Mesenchymal stem cell (in vitro differentiated cells and primary cell): ENCODE measurements at regions not wholly inside any gene's neighbourhood (a gene's known extent, or its start where the extent isn't known, plus 50 kb on each side); places are given as distances from the start of the nearest gene placed in this dataset.

Experiments
- DNase-seq: peaks from one replicate; pipeline ENCODE4 v3.0.0-alpha.2; 2013
- H2AFZ ChIP-seq: one replicate; pipeline ENCODE4 v1.6.1; 2013; ENCODE audit warnings: low read depth, mild to moderate bottlenecking, control low read depth, inconsistent platforms, low read length, moderate library complexity
- H2AK5ac ChIP-seq: 2 replicates; pipeline ENCODE4 v1.6.1; 2013; ENCODE audit warnings: low read length, moderate library complexity, mild to moderate bottlenecking, inconsistent platforms; ENCODE audit not compliant: severe bottlenecking
- H2BK120ac ChIP-seq: one replicate; pipeline ENCODE4 v1.6.1; 2013; ENCODE audit warnings: low read depth, mild to moderate bottlenecking, inconsistent platforms, low read length, moderate library complexity
- H2BK12ac ChIP-seq, 2 experiments: one replicate each; pipeline ENCODE4 v1.6.1; 2013; ENCODE audit warnings: inconsistent platforms in 2 of 2, low read length in 2 of 2, mild to moderate bottlenecking in 2 of 2, moderate library complexity in 2 of 2, control low read depth in 1 of 2
- H2BK15ac ChIP-seq: one replicate; pipeline ENCODE4 v1.6.1; 2013; ENCODE audit warnings: mild to moderate bottlenecking, low read depth, inconsistent platforms; ENCODE audit not compliant: poor library complexity, severe bottlenecking
- H2BK5ac ChIP-seq: 2 replicates; pipeline ENCODE4 v1.6.1; 2013; ENCODE audit warnings: low read depth, mild to moderate bottlenecking, low read length, control low read depth, inconsistent platforms; ENCODE audit not compliant: poor library complexity, severe bottlenecking
- H3K14ac ChIP-seq, 2 experiments: one replicate each; pipeline ENCODE4 v1.6.1; 2013; ENCODE audit warnings: inconsistent platforms in 2 of 2, low read length in 2 of 2, control low read depth in 1 of 2, mild to moderate bottlenecking in 1 of 2, moderate library complexity in 1 of 2
- H3K18ac ChIP-seq, 2 experiments: one replicate each; pipeline ENCODE4 v1.6.1; 2013; ENCODE audit warnings: inconsistent platforms in 2 of 2, low read length in 2 of 2, control low read depth in 1 of 2, low read depth in 1 of 2, mild to moderate bottlenecking in 1 of 2
- H3K23ac ChIP-seq, 2 experiments: one replicate each; pipeline ENCODE4 v1.6.1; 2013; ENCODE audit warnings: inconsistent platforms in 2 of 2, low read length in 2 of 2, mild to moderate bottlenecking in 2 of 2, moderate library complexity in 2 of 2, control low read depth in 1 of 2
- H3K27ac ChIP-seq: 2 replicates; pipeline ENCODE4 v1.5.1; 2013; ENCODE audit warnings: mild to moderate bottlenecking, moderate library complexity, low read length, control low read depth, inconsistent platforms; ENCODE audit not compliant: poor library complexity, severe bottlenecking
- H3K27me3 ChIP-seq, 2 experiments: 2 replicates each; pipeline versions ENCODE4 v1.6.1 to v1.7.0; 2013; ENCODE audit warnings: low read length in 2 of 2, mild to moderate bottlenecking in 2 of 2, moderate library complexity in 2 of 2, control low read depth in 1 of 2, inconsistent platforms in 1 of 2; ENCODE audit not compliant: control insufficient read depth in 1 of 2, insufficient read depth in 1 of 2
- H3K36me3 ChIP-seq, 2 experiments: 2 replicates each; pipeline versions ENCODE4 v1.6.1 to v1.7.0; 2013; ENCODE audit warnings: low read length in 2 of 2, control low read depth in 1 of 2, inconsistent platforms in 1 of 2, low read depth in 1 of 2, mild to moderate bottlenecking in 1 of 2; ENCODE audit not compliant: insufficient read depth in 2 of 2, control insufficient read depth in 1 of 2
- H3K4ac ChIP-seq, 2 experiments: one replicate each; pipeline ENCODE4 v1.6.1; 2013; ENCODE audit warnings: inconsistent platforms in 2 of 2, low read length in 2 of 2, mild to moderate bottlenecking in 2 of 2, moderate library complexity in 2 of 2, control low read depth in 1 of 2, low read depth in 1 of 2
- H3K4me1 ChIP-seq: 2 replicates; pipeline ENCODE4 v1.6.1; 2013; ENCODE audit warnings: low read depth, low read length, control low read depth; ENCODE audit not compliant: control insufficient read depth, insufficient read depth
- H3K4me2 ChIP-seq: 2 replicates; pipeline ENCODE4 v1.6.1; 2013; ENCODE audit warnings: low read length, mild to moderate bottlenecking, inconsistent platforms; ENCODE audit not compliant: poor library complexity, severe bottlenecking
- H3K4me3 ChIP-seq, 2 experiments: 2 replicates each; pipeline versions ENCODE4 v1.5.1 to v1.7.0; 2013; ENCODE audit warnings: low read length in 2 of 2, mild to moderate bottlenecking in 2 of 2, control low read depth in 1 of 2, low read depth in 1 of 2; ENCODE audit not compliant: insufficient read depth in 1 of 2
- H3K79me1 ChIP-seq: replicated peaks from 2 replicates; pipeline ENCODE4 v1.6.1; 2013; ENCODE audit warnings: mild to moderate bottlenecking, control low read depth, low read length, inconsistent platforms; ENCODE audit not compliant: poor library complexity, severe bottlenecking
- H3K9ac ChIP-seq: 2 replicates; pipeline ENCODE4 v1.7.0; 2013; ENCODE audit warnings: mild to moderate bottlenecking, low read length, moderate library complexity
- H3K9me3 ChIP-seq: 2 replicates; pipeline ENCODE4 v1.7.0; 2013; ENCODE audit warnings: mild to moderate bottlenecking, low read length; ENCODE audit not compliant: control insufficient read depth
- H4K8ac ChIP-seq: one replicate; pipeline ENCODE4 v1.6.1; 2013; ENCODE audit warnings: inconsistent platforms, mild to moderate bottlenecking, low read length, moderate library complexity
- H4K91ac ChIP-seq: one replicate; pipeline ENCODE4 v1.6.1; 2013; ENCODE audit warnings: mild to moderate bottlenecking, low read length, inconsistent platforms
- WGBS: methylation state at CpG from one replicate; pipeline ENCODE4 v1.1.7; 2013; ENCODE audit warnings: mixed read lengths; 5-methylcytosine and 5-hydroxymethylcytosine counted together

DNA sequence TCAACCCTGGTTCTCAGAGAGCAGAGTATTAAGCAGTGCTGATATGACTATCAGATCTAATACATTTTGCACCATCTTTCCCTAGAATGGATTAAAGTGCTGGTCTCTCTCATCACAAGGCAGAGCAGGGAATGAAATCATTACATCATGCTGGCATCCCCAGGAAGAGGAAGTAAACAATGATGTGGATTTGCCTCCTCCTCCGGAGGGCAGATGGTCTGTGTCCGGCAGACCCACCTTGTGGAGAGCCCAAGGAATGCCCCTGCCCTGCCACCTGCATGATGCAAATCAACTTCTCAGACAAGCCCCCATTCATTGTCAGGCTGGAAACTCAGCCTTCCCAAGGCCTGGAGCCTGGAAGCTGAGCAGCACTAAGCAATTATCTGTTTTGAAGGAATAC is 1149.1 kb downstream of the VRK1 start:
- Histone ChIP-seq H3K14ac (no peak overlapping the region), H3K4me1 (no peaks in the 10 kb centered on the region), H3K4me3 (no peak overlapping the region), H3K4me2 (no peak overlapping the region), H4K91ac (no peak overlapping the region), H2BK120ac (no peak overlapping the region), H3K79me1 (no peaks in the 10 kb centered on the region), H3K27me3 (no peaks in the 10 kb centered on the region), H4K8ac (no peak overlapping the region), H2AFZ (no peak overlapping the region), H2BK12ac (no peak overlapping the region), H3K9me3 (no peaks in the 10 kb centered on the region), H2AK5ac (no peak overlapping the region), H2BK5ac (no peak overlapping the region), H3K4ac (no peak overlapping the region), H3K27ac (no peak overlapping the region), H3K36me3 (no peaks in the 10 kb centered on the region), H3K9ac (no peak overlapping the region), H3K23ac (no peak overlapping the region), H2BK15ac (no peak overlapping the region), H3K18ac (no peak overlapping the region)
- 63% methylated on average over 2 of the region's 2 CpGs for WGBS
- DNase-seq: no peak

DNA sequence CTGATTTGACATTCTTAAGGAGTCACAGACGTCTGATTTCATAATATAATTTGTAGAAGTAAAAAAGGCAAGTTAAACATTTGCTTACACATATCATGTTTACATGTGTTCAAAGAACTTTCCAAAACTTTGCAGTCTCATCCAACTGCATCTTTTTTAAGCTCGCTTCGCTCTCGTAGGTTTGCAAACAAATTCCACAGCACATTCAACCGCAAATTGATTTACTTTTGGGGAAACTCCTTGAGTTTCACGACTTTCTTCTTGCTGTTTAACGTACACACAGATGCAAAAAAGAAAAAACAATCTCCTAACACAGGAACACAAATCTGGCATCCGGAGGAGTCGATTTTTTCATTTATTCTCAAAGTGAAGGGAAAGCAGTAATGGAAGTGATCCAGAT is 1149.5 kb downstream of the VRK1 start:
- no peak overlapping the region for H3K4ac ChIP-seq
- H4K91ac ChIP-seq: no peak overlapping the region
- H3K4me2 ChIP-seq: no peak overlapping the region
- H4K8ac ChIP-seq: no peak overlapping the region
- H3K23ac ChIP-seq: no peak overlapping the region
- H3K27me3 ChIP-seq: no peaks in the 10 kb centered on the region
- DNase-seq: no peak
- no peak overlapping the region for H2BK5ac ChIP-seq
- no peak overlapping the region for H3K27ac ChIP-seq
- H2BK120ac ChIP-seq: no peak overlapping the region
- no peak overlapping the region for H3K4me3 ChIP-seq
- no peaks in the 10 kb centered on the region for H3K36me3 ChIP-seq
- H3K14ac ChIP-seq: no peak overlapping the region
- H3K9me3 ChIP-seq: no peaks in the 10 kb centered on the region
- H2AFZ ChIP-seq: no peak overlapping the region
- H3K9ac ChIP-seq: no peak overlapping the region
- no peak overlapping the region for H2AK5ac ChIP-seq
- no peak overlapping the region for H2BK12ac ChIP-seq
- WGBS: 76% methylated on average over 7 of the region's 9 CpGs
- no peaks in the 10 kb centered on the region for H3K4me1 ChIP-seq
- H2BK15ac ChIP-seq: no peak overlapping the region
- H3K18ac ChIP-seq: no peak overlapping the region
- H3K79me1 ChIP-seq: no peaks in the 10 kb centered on the region

DNA sequence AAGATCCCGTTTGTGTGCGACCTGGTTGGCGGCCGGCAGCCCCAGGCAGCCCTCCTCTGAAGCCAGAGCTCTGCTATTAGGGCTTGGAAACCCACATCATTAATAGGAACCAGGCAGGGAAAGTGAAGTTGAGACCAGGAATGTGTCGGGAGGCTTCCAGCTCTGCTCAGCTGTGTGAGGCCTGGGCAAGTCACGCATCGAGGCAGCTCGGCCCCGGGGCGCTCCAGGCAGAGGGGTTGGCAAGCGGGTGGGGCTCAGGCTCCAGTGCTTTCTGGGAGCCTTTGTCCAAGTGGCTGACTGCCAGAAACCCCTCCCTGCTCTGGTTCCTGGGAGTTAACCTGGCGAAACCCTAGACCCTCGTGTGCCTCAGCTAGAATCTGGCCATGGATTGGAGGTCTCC is 1151.7 kb downstream of the VRK1 start:
- H3K9ac ChIP-seq: no peak overlapping the region
- no peak overlapping the region for H3K14ac ChIP-seq
- H3K4me1 ChIP-seq: no peaks in the 10 kb centered on the region
- H2BK120ac ChIP-seq: no peak overlapping the region
- no peak overlapping the region for H3K4me2 ChIP-seq
- no peaks in the 10 kb centered on the region for H3K79me1 ChIP-seq
- H3K23ac ChIP-seq: no peak overlapping the region
- no peak overlapping the region for H4K8ac ChIP-seq
- H3K4ac ChIP-seq: no peak overlapping the region
- no peak overlapping the region for H2BK15ac ChIP-seq
- DNase-seq: no peak
- no peak overlapping the region for H2AK5ac ChIP-seq
- H3K27me3 ChIP-seq: no peaks in the 10 kb centered on the region
- H3K9me3 ChIP-seq: no peaks in the 10 kb centered on the region
- no peak overlapping the region for H2BK5ac ChIP-seq
- no peak overlapping the region for H2BK12ac ChIP-seq
- no peak overlapping the region for H3K18ac ChIP-seq
- WGBS: 80% methylated on average over 13 of the region's 13 CpGs
- no peak overlapping the region for H3K27ac ChIP-seq
- no peak overlapping the region for H4K91ac ChIP-seq
- H3K36me3 ChIP-seq: no peaks in the 10 kb centered on the region
- H2AFZ ChIP-seq: no peak overlapping the region
- H3K4me3 ChIP-seq: no peak overlapping the region

DNA sequence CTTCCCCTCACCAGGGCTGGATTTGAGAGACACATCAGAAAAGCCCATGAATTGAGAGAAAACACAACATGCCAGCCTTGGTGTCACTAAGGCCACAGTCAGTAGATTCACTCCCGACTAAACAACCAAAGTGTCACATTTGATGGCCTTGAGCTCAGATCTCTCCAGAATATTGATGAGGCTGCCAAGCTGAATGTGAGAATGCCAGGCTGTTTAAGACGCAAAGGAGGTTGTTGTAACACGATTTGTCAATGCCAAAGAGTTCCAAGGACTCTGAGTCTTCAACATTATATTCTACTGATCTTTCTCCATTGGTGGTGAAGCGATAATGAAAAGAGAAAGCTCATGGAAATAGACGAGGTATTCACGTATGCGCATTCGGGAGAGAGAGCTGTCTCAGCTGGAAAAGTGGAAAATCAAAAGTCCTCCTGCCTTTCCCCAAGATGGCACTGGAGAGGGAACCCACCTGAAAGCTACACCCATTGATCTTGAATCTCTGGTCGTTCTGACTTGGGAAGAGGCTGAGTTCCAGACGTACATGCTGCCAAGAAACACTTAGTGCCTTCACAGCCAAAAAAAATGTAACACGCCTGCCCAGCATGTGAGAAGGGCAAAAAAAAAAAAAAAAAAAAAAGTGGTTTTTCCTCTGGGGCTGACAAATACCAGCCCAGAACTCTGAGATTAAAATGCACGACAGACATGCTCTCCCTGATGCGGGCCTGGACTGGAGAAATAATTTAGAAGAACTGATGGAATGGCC is 1159.6 kb downstream of the VRK1 start:
- H3K18ac ChIP-seq: no peak overlapping the region
- no peak overlapping the region for H4K91ac ChIP-seq
- H4K8ac ChIP-seq: no peak overlapping the region
- H2AK5ac ChIP-seq: no peak overlapping the region
- no peaks in the 10 kb centered on the region for H3K4me1 ChIP-seq
- H3K14ac ChIP-seq: no peak overlapping the region
- DNase-seq: no peak
- H3K4me2 ChIP-seq: no peak overlapping the region
- no peak overlapping the region for H2BK120ac ChIP-seq
- H3K79me1 ChIP-seq: no peaks in the 10 kb centered on the region
- H3K27me3 ChIP-seq: no peaks in the 10 kb centered on the region
- H3K4me3 ChIP-seq: no peak overlapping the region
- no peak overlapping the region for H3K27ac ChIP-seq
- no peaks in the 10 kb centered on the region for H3K36me3 ChIP-seq
- H2BK12ac ChIP-seq: no peak overlapping the region
- peaks cover 14% of the 10 kb centered on the region for H3K9me3 ChIP-seq
- no peak overlapping the region for H3K23ac ChIP-seq
- no peak overlapping the region for H2BK5ac ChIP-seq
- H2AFZ ChIP-seq: no peak overlapping the region
- no peak overlapping the region for H3K9ac ChIP-seq
- WGBS: 76% methylated on average over 13 of the region's 13 CpGs
- H3K4ac ChIP-seq: no peak overlapping the region
- H2BK15ac ChIP-seq: no peak overlapping the region
